Transverse colon (tissue), 4 donors: ENCODE measurements at regions not wholly inside any gene's neighbourhood (a gene's known extent, or its start where the extent isn't known, plus 50 kb on each side); places are given as distances from the start of the nearest gene placed in this dataset.

Experiments used
- DNase-seq: peaks from one replicate; pipeline ENCODE4 v3.0.0-alpha.2; 2019
- H3K27ac ChIP-seq, 4 donors: fragments of 200-600 bp; sonication (generic); 2 replicates each; pipeline ENCODE4 v1.5.1; 2016 to 2018; ENCODE audit warnings: inconsistent platforms in 4 of 4
- H3K27me3 ChIP-seq: fragments of 200-600 bp; sonication (generic); 2 replicates; pipeline ENCODE4 v1.5.1; 2017; ENCODE audit warnings: inconsistent platforms
- H3K36me3 ChIP-seq, 4 donors: fragments of 200-600 bp; sonication (generic); 2 replicates each; pipeline ENCODE4 v1.5.1; 2017 to 2019; ENCODE audit warnings: inconsistent platforms in 4 of 4
- H3K4me1 ChIP-seq, 4 donors: fragments of 200-600 bp; sonication (generic); 2 replicates each; pipeline ENCODE4 v1.5.1; 2017 to 2020; ENCODE audit warnings: inconsistent platforms in 4 of 4
- H3K4me3 ChIP-seq, 4 donors: fragments of 200-600 bp; sonication (generic); 1 replicate in 1 of 4; 2 replicates in 3 of 4; pipeline versions ENCODE4 v1.5.1 to v1.6.1; 2017 to 2019; ENCODE audit warnings: inconsistent platforms in 4 of 4
- H3K9me3 ChIP-seq, 2 donors: fragments of 200-600 bp; sonication (generic); 2 replicates each; pipeline ENCODE4 v1.5.1; 2017 to 2019; ENCODE audit warnings: inconsistent platforms in 2 of 2
- EP300 ChIP-seq: sonication (generic); formaldehyde crosslinking; IDR thresholded peaks from one replicate; pipeline ENCODE4 v1.6.1; 2017; ENCODE audit warnings: antibody characterized with exemption, low read depth
- POLR2A ChIP-seq: fragments of 450-650 bp; IDR thresholded peaks from one replicate; pipeline ENCODE4 v1.6.1; 2016; ENCODE audit warnings: antibody characterized with exemption, mild to moderate bottlenecking, moderate library complexity
- POLR2AphosphoS5 ChIP-seq, 3 donors: sonication (generic); formaldehyde crosslinking; IDR thresholded peaks; one replicate each; pipeline ENCODE4 v1.6.1; 2016; ENCODE audit warnings: antibody characterized with exemption in 3 of 3
- WGBS, 2 donors: methylation state at CpG; one replicate each; pipeline ENCODE4 v1.1.5; 2018; ENCODE audit warnings: low coverage in 1 of 2; 5-methylcytosine and 5-hydroxymethylcytosine counted together
- in situ Hi-C, 4 donors: fragments of 200-750 bp; cut with MboI; loops; one replicate each; pipeline versions ENCODE4 v1.15.0 to v1.15.1; 2017; ENCODE audit warnings: low sequenced_read_pairs in 3 of 4, low pct_ligation_motif_present in 1 of 4, low pct_unique_long_range_greater_than_20kb in 1 of 4
- intact Hi-C: fragments of 100-400 bp; cut with DNase I; formaldehyde crosslinking; loops from one replicate; pipeline ENCODE4 v1.15.1; 2023; ENCODE audit warnings: low total_unique reads
- TF ChIP-seq, protein P1 (sequence below), 5 experiments: fragments of 200-600 bp in 3 of 5; fragments of 450-650 bp in 2 of 5; sonication (generic) in 3 of 5; IDR thresholded peaks; 1 replicate in 2 of 5; 2 replicates in 3 of 5; pipeline ENCODE4 v1.5.1; 2016 to 2017; ENCODE audit warnings: antibody characterized with exemption in 5 of 5, inconsistent platforms in 3 of 5, mild to moderate bottlenecking in 2 of 5, moderate library complexity in 1 of 5

DNA sequence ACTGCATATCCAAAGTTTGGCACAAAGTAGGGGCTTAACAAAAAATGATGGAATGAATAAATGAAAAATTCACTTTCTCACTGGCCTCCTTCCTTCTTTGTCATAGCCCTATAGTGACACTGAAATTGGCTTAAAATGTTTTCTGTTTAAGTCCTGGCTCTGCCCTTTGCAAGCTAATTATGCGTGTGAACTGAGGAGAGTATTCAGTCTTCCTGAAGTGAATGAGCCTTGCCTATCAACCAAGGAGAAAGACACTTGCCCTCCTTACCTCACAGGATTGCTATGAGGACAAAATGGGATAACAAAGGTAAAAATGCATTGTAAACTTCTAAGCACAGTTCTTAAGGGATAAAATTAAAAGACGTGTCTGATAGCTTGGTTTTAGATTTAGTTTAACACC, 729.8 kb upstream of the ANO3 start:
- no peak for DNase-seq
- in situ Hi-C loops: no loop called here

DNA sequence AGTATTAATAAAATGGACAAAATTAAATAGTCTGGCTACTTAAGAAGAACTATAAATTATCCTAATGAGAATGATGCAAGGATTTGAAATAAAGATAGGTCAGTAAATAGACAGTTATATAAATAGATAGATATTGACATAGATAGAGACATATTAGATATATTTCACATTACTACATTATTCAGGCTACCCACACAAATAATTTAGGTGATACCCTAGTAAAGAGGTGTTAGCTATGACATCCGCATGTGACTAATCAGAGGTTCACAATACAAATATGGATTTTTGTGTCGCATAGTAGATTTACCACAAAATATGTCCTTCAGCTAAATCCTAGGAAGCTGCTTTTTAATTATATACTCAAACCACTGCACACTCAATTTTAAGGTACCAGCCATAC, 729.0 kb upstream of the ANO3 start:
- no peaks in the 10 kb centered on the region for H3K9me3 ChIP-seq
- no peak overlapping the region for H3K4me3 ChIP-seq
- no peaks in the 10 kb centered on the region for H3K4me1 ChIP-seq
- WGBS, 2 donors: 97% methylated on average over 2 of the region's 2 CpGs
- TF ChIP-seq EP300: no peak
- in situ Hi-C loops (no loop called here), intact Hi-C loops (no loop called here)
- no peaks in the 10 kb centered on the region for H3K27me3 ChIP-seq
- DNase-seq: no peak
- H3K27ac ChIP-seq: no peak overlapping the region
- no peaks in the 10 kb centered on the region for H3K36me3 ChIP-seq

More for the DNA sequence above, 729.8 kb upstream of the ANO3 start:
- WGBS, 2 donors: 73 to 76% methylated on average over 2 of the region's 2 CpGs
- no peaks in the 10 kb centered on the region for H3K9me3 ChIP-seq
- H3K36me3 ChIP-seq: no peaks in the 10 kb centered on the region
- H3K27me3 ChIP-seq: no peaks in the 10 kb centered on the region
- TF ChIP-seq POLR2A (no peak), EP300 (no peak)
- no peak overlapping the region for H3K4me3 ChIP-seq
- intact Hi-C loops: no loop called here
- no peak overlapping the region for H3K27ac ChIP-seq
- H3K4me1 ChIP-seq: no peaks in the 10 kb centered on the region

DNA sequence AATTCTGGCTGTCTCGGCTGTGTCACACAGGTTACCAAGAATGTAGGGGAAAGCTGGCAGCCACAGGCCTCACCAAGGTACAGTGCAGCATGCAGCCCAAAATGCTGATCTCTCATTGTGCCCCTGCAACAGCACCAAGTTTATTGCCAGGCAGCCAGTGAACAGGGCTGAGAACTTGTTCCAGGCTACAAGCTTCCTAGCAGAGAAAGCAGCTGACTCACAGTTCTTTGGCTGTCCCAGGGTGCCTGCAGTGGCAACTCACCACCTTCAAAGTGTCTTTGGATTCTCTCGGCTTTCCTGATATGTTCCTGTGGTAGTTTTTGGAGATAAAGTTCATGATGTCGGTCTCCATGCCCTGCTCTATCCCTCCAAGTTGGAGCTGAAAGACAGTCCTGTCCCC, 719.1 kb upstream of the ANO3 start:
- no peaks in the 10 kb centered on the region for H3K27me3 ChIP-seq
- H3K4me3 ChIP-seq: no peak overlapping the region
- DNase-seq: no peak
- intact Hi-C loops (no loop called here), in situ Hi-C loops (no loop called here)
- WGBS, 2 donors: 60% methylated on average over 1 to 3 of the region's 3 CpGs
- no peaks in the 10 kb centered on the region for H3K9me3 ChIP-seq
- H3K36me3 ChIP-seq: no peaks in the 10 kb centered on the region
- TF ChIP-seq POLR2AphosphoS5 (IDR thresholded peaks at IDR 0.05) (no peak), EP300 (no peak), POLR2A (no peak)
- TF ChIP-seq, protein P1, sequence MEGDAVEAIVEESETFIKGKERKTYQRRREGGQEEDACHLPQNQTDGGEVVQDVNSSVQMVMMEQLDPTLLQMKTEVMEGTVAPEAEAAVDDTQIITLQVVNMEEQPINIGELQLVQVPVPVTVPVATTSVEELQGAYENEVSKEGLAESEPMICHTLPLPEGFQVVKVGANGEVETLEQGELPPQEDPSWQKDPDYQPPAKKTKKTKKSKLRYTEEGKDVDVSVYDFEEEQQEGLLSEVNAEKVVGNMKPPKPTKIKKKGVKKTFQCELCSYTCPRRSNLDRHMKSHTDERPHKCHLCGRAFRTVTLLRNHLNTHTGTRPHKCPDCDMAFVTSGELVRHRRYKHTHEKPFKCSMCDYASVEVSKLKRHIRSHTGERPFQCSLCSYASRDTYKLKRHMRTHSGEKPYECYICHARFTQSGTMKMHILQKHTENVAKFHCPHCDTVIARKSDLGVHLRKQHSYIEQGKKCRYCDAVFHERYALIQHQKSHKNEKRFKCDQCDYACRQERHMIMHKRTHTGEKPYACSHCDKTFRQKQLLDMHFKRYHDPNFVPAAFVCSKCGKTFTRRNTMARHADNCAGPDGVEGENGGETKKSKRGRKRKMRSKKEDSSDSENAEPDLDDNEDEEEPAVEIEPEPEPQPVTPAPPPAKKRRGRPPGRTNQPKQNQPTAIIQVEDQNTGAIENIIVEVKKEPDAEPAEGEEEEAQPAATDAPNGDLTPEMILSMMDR (IDR thresholded peaks at IDR 0.05): no peak
- no peak overlapping the region for H3K27ac ChIP-seq
- no peaks in the 10 kb centered on the region for H3K4me1 ChIP-seq

DNA sequence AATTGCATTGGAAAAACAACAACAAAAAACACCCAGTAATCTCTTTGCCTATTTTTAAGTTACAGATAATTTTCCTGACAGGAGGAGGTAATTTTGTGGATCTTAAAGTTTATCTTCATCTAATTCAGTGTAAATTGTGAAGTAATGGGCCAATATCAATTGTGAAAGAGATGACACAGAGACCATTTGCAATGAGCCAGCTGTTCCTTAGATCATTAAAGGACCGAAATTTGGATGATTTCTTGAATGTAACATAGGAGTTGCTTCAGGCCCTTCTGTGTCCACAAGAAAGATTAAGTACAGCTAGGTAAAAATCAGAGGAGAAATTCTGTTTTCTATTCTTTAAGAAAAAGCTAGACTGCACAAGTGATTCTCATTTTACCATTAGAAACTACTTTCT, 718.5 kb upstream of the ANO3 start:
- H3K36me3 ChIP-seq: no peaks in the 10 kb centered on the region
- H3K9me3 ChIP-seq: no peaks in the 10 kb centered on the region
- no peaks in the 10 kb centered on the region for H3K4me1 ChIP-seq
- 13 to 38% methylated on average over 1 of the region's 1 CpG for WGBS, 2 donors
- no peak for DNase-seq
- H3K4me3 ChIP-seq: no peak overlapping the region
- H3K27ac ChIP-seq: no peak overlapping the region
- TF ChIP-seq EP300: no peak
- TF ChIP-seq, protein P1 (IDR thresholded peaks at IDR 0.05): no peak
- no peak for TF ChIP-seq POLR2A
- TF ChIP-seq POLR2AphosphoS5 (IDR thresholded peaks at IDR 0.05): no peak
- H3K27me3 ChIP-seq: no peaks in the 10 kb centered on the region
- intact Hi-C loops: no loop called here
- in situ Hi-C loops: no loop called here

DNA sequence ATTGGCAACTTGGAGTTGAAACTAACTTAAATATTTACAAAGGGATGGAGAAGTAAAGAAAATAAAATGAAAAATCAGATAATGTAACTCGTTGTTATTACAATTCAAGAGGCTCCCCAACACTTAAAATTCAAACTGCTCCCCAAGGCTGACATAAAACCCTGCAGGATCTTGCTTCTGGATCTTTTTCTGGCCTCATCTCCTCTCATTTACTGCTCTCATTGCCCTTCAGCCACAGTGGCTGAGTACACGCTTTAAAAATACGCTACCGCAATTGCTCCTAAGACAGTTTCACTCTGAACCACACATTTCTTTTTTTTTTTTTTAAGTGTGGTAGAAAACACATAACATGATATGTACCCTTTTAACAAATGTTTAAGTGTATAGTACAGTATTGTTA, 718.1 kb upstream of the ANO3 start:
- TF ChIP-seq POLR2A (no peak), EP300 (no peak), POLR2AphosphoS5 (IDR thresholded peaks at IDR 0.05) (no peak)
- TF ChIP-seq, protein P1 (IDR thresholded peaks at IDR 0.05): no peak
- intact Hi-C loops (no loop called here), in situ Hi-C loops (no loop called here)
- Histone ChIP-seq H3K4me3 (no peak overlapping the region), H3K27ac (no peak overlapping the region), H3K36me3 (no peaks in the 10 kb centered on the region), H3K9me3 (no peaks in the 10 kb centered on the region), H3K27me3 (no peaks in the 10 kb centered on the region), H3K4me1 (no peaks in the 10 kb centered on the region)
- no peak for DNase-seq
- WGBS, 2 donors: 54 to 67% methylated on average over 4 of the region's 4 CpGs
